ENCODE measurements at regions not wholly inside any gene's neighbourhood (a gene's known extent, or its start where the extent isn't known, plus 50 kb on each side); places are given as distances from the start of the nearest gene placed in this dataset.

DNA sequence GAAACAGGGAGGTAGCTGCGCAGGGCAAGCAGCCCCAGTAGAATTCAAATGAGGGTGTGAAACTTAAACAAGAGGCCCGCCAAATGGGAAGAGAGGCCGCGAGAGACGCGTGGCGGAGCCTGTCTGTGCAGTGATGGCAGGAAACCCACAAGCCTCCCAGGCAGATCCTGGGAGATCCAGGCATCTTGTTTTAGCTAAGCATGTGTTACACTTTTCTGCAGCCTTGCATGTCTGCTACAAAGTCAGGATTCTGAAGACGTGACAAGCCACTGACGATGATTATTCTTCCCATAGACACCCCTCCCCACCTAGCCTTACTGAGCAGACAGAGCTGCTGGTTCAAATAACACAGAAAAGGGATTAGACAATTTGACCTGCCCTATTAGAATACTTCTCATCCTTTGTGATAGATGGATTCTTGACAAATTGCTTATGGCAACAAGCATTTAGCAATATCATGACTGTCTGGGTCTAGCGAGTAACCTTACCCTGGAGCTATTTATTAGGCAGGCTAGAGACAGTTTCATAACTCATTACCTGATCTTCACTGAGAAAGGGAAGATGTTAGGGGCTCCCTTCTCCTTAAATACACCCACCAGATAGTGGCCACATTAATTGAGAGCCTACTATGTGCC lies 185.2 kb upstream of the IRS2 start:
- Histone ChIP-seq H3K9me3 (ENCODE audit: severe bottlenecking) (peaks cover 10% of the 10 kb centered on the region), H3K27me3 (ENCODE audit: insufficient read depth, low read depth, severe bottlenecking) (no peaks in the 10 kb centered on the region), H3K27ac (no peak overlapping the region), H3K36me3 (no peaks in the 10 kb centered on the region), H3K4me3 (ENCODE audit: low read depth, low read length) (no peak overlapping the region)
- TF ChIP-seq, protein P1, sequence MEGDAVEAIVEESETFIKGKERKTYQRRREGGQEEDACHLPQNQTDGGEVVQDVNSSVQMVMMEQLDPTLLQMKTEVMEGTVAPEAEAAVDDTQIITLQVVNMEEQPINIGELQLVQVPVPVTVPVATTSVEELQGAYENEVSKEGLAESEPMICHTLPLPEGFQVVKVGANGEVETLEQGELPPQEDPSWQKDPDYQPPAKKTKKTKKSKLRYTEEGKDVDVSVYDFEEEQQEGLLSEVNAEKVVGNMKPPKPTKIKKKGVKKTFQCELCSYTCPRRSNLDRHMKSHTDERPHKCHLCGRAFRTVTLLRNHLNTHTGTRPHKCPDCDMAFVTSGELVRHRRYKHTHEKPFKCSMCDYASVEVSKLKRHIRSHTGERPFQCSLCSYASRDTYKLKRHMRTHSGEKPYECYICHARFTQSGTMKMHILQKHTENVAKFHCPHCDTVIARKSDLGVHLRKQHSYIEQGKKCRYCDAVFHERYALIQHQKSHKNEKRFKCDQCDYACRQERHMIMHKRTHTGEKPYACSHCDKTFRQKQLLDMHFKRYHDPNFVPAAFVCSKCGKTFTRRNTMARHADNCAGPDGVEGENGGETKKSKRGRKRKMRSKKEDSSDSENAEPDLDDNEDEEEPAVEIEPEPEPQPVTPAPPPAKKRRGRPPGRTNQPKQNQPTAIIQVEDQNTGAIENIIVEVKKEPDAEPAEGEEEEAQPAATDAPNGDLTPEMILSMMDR (IDR thresholded peaks at IDR 0.05; ENCODE audit: low read depth, low read length) = no peak
- no peak for DNase-seq

DNA sequence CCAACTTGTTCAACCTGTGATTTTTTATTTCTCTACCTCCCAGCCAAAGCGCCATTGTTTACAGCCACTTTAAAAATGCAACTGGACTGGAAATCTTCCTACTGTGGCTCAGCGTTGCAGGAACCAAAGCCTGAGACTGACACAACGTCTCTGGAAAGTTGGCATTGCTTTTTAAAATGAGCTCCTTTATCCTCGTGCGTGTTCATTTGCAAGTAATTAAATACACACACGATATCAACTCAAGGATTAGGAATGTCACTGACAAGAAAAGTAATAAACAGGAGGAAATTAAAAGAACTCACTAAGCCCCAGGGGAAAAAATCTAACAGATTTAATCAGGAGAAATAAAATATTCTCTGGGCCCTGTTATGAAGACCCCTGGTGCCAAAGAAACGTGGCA lies 184.6 kb upstream of the IRS2 start:
- H3K36me3 ChIP-seq = no peaks in the 10 kb centered on the region
- H3K9me3 ChIP-seq (ENCODE audit: severe bottlenecking) = peaks cover 10% of the 10 kb centered on the region
- no peak overlapping the region for H3K4me3 ChIP-seq (ENCODE audit: low read depth, low read length)
- no peaks in the 10 kb centered on the region for H3K27me3 ChIP-seq (ENCODE audit: insufficient read depth, low read depth, severe bottlenecking)
- H3K27ac ChIP-seq = no peak overlapping the region
- no peak for DNase-seq
- TF ChIP-seq, protein P1 (IDR thresholded peaks at IDR 0.05; ENCODE audit: low read depth, low read length) = no peak

DNA sequence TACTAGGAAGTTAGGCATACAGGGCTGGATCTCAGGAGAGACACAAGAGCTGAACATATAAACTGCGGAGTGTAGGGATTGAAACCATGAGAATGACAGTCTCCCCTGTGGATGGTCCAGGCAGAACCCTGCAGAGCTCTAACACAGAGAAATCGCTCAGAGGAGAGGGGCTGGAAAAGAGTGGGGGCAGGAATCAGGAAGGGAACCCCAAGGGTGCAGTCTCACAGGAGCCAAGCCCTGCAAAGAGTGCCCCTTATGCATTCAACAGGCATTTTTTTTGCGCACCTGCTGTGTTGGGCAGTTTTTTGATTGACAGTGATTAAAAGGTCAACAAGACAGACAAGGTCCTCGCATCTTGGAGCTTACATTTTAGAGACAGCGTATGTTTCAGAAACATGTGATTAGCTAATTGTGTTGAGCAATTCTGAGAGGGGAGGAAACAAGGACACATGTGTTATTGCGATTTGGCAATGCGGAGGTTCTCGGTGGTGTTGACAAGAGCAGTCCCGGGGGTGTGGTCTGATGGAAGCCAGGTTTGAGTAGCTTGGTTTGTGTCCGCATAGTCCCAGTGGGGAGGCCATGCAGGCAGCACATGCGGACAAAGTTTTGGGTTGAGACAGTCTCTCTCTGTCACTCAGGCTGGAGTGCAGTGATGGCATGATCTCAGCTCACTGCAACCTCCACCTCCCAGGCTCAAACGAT lies 182.6 kb upstream of the IRS2 start:
- Histone ChIP-seq H3K9me3 (ENCODE audit: severe bottlenecking) (peaks cover 10% of the 10 kb centered on the region), H3K27ac (no peak overlapping the region), H3K27me3 (ENCODE audit: insufficient read depth, low read depth, severe bottlenecking) (no peaks in the 10 kb centered on the region), H3K36me3 (no peaks in the 10 kb centered on the region), H3K4me3 (ENCODE audit: low read depth, low read length) (no peak overlapping the region)
- TF ChIP-seq, protein P1 (IDR thresholded peaks at IDR 0.05; ENCODE audit: low read depth, low read length) = no peak
- no peak for DNase-seq

DNA sequence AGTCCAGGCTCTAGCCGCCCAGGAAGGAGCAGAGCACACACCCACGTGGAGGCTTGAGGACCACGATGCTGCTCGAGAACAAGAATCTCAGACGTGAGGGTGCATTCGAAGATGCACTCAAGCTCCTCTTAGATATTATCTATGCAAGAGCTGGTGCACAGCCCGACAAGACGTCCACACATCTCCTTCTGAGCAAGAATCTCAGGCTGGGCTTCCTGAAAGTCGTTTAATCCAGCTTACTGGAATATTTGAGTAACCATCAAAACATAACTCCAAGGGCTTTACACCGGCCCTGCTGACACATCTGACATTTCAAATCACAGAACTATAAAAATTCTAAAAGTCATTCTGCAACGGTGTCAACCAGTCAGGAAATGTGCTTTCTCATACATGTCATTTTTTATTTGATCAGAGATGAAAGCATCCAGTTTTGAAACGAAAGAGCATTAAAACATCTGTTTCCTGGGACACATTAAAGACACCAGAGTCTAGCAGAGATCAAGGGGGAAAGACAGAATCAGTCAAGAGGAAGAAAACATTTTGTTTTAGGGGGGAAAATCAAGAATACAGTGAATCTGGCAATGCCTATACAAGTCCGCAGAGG lies 177.7 kb upstream of the IRS2 start:
- Histone ChIP-seq H3K27me3 (ENCODE audit: insufficient read depth, low read depth, severe bottlenecking) (no peaks in the 10 kb centered on the region), H3K36me3 (no peaks in the 10 kb centered on the region), H3K4me3 (ENCODE audit: low read depth, low read length) (no peak overlapping the region), H3K9me3 (ENCODE audit: severe bottlenecking) (no peaks in the 10 kb centered on the region), H3K27ac (no peak overlapping the region)
- TF ChIP-seq, protein P1 (IDR thresholded peaks at IDR 0.05; ENCODE audit: low read depth, low read length) = no peak
- no peak for DNase-seq

DNA sequence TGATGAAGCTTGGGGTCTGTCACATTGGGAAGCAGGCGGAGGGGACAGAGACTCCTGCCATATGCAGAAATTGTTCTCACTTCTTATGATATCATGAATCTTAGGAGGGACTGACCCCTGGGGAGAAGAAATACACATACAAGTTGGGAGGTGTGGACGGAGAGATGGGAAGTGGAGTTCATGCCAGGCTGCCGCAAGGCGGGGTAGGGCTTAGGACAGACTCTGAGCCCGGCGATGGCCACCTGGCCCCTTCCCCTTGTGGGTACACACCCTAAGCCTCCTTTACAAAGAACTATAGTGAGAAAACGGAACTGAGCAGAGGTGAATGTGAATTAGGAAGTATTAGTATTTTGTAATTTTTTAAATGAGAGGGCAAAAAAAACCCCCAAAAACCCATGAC lies 177.0 kb upstream of the IRS2 start:
- no peak overlapping the region for H3K4me3 ChIP-seq (ENCODE audit: low read depth, low read length)
- DNase-seq = no peak
- TF ChIP-seq, protein P1 (IDR thresholded peaks at IDR 0.05; ENCODE audit: low read depth, low read length) = no peak
- no peaks in the 10 kb centered on the region for H3K27me3 ChIP-seq (ENCODE audit: insufficient read depth, low read depth, severe bottlenecking)
- no peaks in the 10 kb centered on the region for H3K9me3 ChIP-seq (ENCODE audit: severe bottlenecking)
- H3K27ac ChIP-seq = no peak overlapping the region
- no peaks in the 10 kb centered on the region for H3K36me3 ChIP-seq

Measured in WERI-Rb-1 (cell line).